BJ (cell line): ENCODE measurements at regions not wholly inside any gene's neighbourhood (a gene's known extent, or its start where the extent isn't known, plus 50 kb on each side); places are given as distances from the start of the nearest gene placed in this dataset.

Experiments used
- CTCF ChIA-PET: fragments of 350-600 bp; formaldehyde crosslinking; extraction: SDS; loops from one replicate; lab custom pipeline; 2021; ENCODE audit warnings: antibody characterized with exemption, inconsistent platforms; lab: Yijun Ruan, JAX
- POLR2A ChIA-PET: fragments of 300-600 bp; sonication (Branson Sonifier 250); formaldehyde crosslinking; extraction: SDS; loops from one replicate; lab custom pipeline; 2021; ENCODE audit warnings: antibody characterized with exemption; lab: Charles Lee
- DNase-seq: peaks from one replicate; pipeline ENCODE4 v3.0.0-alpha.2; 2011; ENCODE audit warnings: low read depth
- H3K27me3 ChIP-seq: 2 replicates; pipeline ENCODE4 v1.6.0; 2011; ENCODE audit warnings: low read length; ENCODE audit not compliant: control insufficient read depth, insufficient read depth
- H3K36me3 ChIP-seq: 2 replicates; pipeline ENCODE4 v1.5.1; 2011; ENCODE audit warnings: low read length; ENCODE audit not compliant: control insufficient read depth, insufficient read depth
- H3K4me3 ChIP-seq: 2 replicates; pipeline ENCODE4 v1.5.1; 2011; ENCODE audit warnings: low read depth, mild to moderate bottlenecking, control low read depth, low read length
- TF ChIP-seq, protein P1 (sequence below): IDR thresholded peaks from 2 replicates; pipeline ENCODE4 v1.5.1; 2011; ENCODE audit warnings: low read depth, mild to moderate bottlenecking, control low read depth, inconsistent platforms, low read length, moderate library complexity; ENCODE audit not compliant: insufficient read depth

DNA sequence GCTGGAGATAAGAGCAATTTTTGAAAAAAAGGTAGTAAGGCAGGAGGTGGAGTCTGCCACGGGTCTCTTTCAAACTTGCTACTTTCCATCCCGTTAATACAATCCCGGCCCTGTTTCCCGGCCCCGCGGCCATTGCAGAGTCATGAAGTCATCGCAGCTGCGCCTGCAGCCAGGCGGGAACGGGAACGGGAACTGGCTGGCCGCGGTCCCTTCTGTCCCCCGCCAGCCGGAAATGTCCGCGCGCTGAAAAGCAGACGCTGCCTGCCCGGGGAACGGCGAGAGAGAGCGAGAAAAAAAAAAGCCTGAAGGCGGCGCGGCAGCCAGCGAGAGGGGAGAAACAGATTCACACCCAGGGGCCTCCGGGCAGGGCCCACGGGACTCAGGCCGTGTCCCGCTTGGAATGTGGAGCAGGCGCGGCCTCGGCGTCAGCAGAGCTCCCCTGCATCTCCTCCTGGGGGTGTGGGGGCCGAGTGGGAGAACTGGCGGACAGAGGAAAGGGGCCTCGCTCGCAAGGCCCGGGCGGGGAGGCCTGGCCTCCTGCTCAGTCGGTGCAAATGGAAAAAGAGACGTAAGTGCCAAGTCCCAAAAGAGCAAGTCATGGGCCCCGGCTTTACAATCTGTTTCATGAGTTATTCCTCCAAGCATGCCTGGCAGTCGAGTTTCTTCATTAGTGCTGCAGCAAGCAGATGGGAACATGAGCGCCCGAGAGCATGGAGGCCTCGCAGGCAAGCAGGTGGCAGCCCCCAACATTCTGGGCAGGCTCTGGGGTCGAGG is 201.2 kb upstream of the GAS1 start:
- peak overlapping the region; percentile 19 for H3K4me3 ChIP-seq
- no peaks in the 10 kb centered on the region for H3K36me3 ChIP-seq
- TF ChIP-seq, protein P1, sequence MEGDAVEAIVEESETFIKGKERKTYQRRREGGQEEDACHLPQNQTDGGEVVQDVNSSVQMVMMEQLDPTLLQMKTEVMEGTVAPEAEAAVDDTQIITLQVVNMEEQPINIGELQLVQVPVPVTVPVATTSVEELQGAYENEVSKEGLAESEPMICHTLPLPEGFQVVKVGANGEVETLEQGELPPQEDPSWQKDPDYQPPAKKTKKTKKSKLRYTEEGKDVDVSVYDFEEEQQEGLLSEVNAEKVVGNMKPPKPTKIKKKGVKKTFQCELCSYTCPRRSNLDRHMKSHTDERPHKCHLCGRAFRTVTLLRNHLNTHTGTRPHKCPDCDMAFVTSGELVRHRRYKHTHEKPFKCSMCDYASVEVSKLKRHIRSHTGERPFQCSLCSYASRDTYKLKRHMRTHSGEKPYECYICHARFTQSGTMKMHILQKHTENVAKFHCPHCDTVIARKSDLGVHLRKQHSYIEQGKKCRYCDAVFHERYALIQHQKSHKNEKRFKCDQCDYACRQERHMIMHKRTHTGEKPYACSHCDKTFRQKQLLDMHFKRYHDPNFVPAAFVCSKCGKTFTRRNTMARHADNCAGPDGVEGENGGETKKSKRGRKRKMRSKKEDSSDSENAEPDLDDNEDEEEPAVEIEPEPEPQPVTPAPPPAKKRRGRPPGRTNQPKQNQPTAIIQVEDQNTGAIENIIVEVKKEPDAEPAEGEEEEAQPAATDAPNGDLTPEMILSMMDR, result peak; percentile 22; the same call in 1 of the 2 replicates
- CTCF ChIA-PET, result no interaction called here
- POLR2A ChIA-PET, result no interaction called here
- DNase-seq, result peak; percentile 27
- no peaks in the 10 kb centered on the region for H3K27me3 ChIP-seq

DNA sequence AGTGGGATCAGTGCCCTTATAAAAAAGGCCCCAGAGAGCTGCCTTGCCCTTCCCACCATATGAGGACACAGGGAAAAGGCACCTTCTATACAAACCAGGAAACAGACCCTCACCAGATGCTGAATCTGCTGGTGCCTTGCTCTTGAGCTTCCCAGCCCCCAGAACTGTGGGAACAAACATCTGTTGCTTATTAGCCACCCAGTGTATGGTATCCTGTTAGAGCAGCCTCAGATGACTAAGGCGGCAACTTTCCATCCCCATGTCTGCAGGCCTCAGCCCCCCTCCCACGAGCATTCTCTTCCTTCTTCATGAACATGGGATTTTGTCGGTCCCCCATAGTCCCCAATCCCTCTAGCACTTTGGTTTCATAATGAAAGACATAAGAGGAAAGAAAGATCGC is 202.5 kb upstream of the GAS1 start:
- ChIA-PET POLR2A (no interaction called here), CTCF (interaction anchor here (2.3 kb wide), 1 partner anchor 201 kb away, joined by 5 read pairs; no protein-coding TSS in a partner anchor)
- no peak overlapping the region for H3K4me3 ChIP-seq
- no peaks in the 10 kb centered on the region for H3K27me3 ChIP-seq
- DNase-seq, result peak; percentile 14
- no peaks in the 10 kb centered on the region for H3K36me3 ChIP-seq
- TF ChIP-seq, protein P1, result no peak

DNA sequence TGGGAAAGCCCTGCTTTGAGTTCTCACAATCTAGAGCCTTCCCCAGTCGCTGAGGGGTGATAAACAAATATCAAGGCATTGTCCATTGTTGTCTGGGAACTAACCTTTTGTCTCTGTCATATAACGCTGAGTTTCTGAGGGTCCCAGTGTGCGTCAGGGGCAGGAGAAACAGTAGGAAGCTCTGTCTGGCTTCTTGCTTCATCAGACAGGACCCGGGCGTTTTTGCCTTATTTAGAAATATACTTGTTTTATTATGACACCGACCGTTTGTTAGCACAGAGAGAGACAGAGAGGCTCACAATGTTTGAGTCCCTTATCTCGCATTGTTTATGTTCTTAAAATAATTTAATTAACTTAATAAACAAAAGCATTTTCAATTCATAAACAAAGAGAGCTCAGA is 204.9 kb upstream of the GAS1 start:
- TF ChIP-seq, protein P1, result no peak
- CTCF ChIA-PET, result interaction anchor here (0.7 kb wide), 1 partner anchor 43 kb away, joined by 3 read pairs; no protein-coding TSS in a partner anchor
- Histone ChIP-seq H3K36me3 (no peaks in the 10 kb centered on the region), H3K27me3 (no peaks in the 10 kb centered on the region), H3K4me3 (no peak overlapping the region)
- no peak for DNase-seq
- POLR2A ChIA-PET, result no interaction called here

DNA sequence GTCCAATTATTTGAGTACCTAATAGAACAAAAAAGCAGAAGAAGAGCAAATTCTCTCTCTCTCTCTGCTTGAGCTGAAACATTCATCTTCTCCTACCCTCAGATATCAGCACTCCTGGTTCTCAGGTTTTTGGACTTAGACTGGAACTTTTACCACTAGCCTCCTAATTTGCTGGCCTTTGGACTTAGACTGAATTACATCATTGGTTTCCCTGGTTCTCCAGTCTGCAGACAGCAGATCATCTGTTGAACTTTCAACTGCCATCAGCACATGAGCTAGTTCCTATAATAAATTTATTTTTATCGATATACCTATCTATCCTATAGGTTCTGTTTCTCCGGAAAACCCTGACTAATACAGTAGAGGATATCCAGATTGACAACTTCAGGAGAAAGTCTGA is 208.9 kb upstream of the GAS1 start:
- ChIA-PET CTCF (interaction anchor here (1.0 to 1.7 kb wide), 3 partner anchors 12 to 722 kb away, joined by 3 to 6 read pairs (median 3); no protein-coding TSS in a partner anchor), POLR2A (no interaction called here)

DNA sequence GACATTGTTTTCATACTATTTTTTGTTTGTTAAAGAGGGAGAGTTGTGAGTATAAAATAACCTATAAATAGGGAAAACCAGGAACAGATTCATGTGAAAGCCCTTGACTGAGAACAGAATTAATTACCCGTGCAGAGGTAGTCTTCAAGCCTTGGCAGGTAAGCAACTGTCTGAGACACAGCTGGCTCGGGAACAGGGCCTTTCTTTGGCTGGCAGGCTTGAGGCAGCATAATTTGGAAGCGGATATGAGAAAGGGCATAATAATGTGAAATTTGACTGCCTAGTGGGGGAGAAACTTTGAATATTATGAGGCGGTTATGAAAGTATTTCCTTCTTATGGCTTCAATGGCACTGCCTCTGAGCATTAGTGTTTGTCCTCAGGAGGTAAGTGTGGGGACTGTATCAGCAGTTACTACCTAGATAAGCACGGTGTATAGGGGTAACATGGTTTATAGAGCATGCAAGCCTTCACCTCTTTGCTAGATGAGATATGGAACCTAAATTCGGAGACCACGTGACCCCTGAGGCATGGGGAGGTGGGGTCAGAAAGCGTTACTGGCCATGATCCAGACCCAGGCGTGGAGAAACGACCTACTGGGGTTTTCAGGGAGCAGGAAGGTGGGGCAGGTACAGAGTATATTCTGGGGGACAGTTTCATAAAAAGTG is 210.2 kb upstream of the GAS1 start:
- ChIA-PET CTCF (no interaction called here), POLR2A (no interaction called here)
- Histone ChIP-seq H3K4me3 (no peak overlapping the region), H3K36me3 (no peaks in the 10 kb centered on the region), H3K27me3 (no peaks in the 10 kb centered on the region)
- DNase-seq, result no peak
- TF ChIP-seq, protein P1, result no peak

More for the DNA sequence above, 208.9 kb upstream of the GAS1 start:
- Histone ChIP-seq H3K36me3 (no peaks in the 10 kb centered on the region), H3K27me3 (no peaks in the 10 kb centered on the region), H3K4me3 (no peak overlapping the region)
- TF ChIP-seq, protein P1, result no peak
- DNase-seq, result no peak
